Kidney epithelial cell (primary cell): ENCODE measurements at regions not wholly inside any gene's neighbourhood (a gene's known extent, or its start where the extent isn't known, plus 50 kb on each side); places are given as distances from the start of the nearest gene placed in this dataset.
"Not testable (repeated sequence)": the region's sequence is repeated elsewhere in the genome, so short reads cannot be mapped to it uniquely, and the experiment has no call there.

ENCODE experiments used
- DNase-seq: peaks from one replicate; pipeline ENCODE4 v3.0.0-alpha.2; 2010; ENCODE audit warnings: low read depth
- H3K27me3 ChIP-seq: 2 replicates; pipeline ENCODE4 v1.6.0; 2011; ENCODE audit warnings: low read length; ENCODE audit not compliant: control insufficient read depth, insufficient read depth
- H3K36me3 ChIP-seq: 2 replicates; pipeline ENCODE4 v1.5.1; 2011; ENCODE audit warnings: low read length; ENCODE audit not compliant: control insufficient read depth, insufficient read depth
- H3K4me3 ChIP-seq: 2 replicates; pipeline ENCODE4 v1.5.1; 2011; ENCODE audit warnings: low read depth, mild to moderate bottlenecking, control low read depth, low read length
- TF ChIP-seq, protein P1 (sequence below): IDR thresholded peaks from 2 replicates; pipeline ENCODE4 v1.5.1; 2011; ENCODE audit warnings: mild to moderate bottlenecking, moderate library complexity, low read length, control low read depth, inconsistent platforms; ENCODE audit not compliant: insufficient read depth, poor library complexity, severe bottlenecking

DNA sequence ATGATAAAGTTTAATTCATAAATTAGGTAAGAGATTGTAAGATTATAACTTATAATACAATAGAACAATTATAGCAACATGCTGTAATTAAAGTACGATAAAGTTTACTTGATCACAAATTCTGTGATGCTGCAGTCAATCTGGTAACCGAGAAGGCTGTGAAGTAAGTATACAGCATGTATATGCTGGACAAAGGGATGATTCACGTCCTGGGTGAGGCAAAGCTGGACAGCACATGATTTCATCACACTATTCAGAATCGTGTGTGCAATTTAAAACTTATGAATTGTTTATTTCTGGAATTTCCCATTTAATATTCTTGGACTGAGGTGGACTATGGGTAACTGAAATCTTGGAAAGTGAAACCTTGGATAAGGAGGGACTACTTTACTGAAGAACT is 522.2 kb upstream of the CNTNAP5 start:
- Histone ChIP-seq H3K36me3 (no peaks in the 10 kb centered on the region), H3K27me3 (no peaks in the 10 kb centered on the region), H3K4me3 (no peak overlapping the region)
- no peak for DNase-seq
- TF ChIP-seq, protein P1, sequence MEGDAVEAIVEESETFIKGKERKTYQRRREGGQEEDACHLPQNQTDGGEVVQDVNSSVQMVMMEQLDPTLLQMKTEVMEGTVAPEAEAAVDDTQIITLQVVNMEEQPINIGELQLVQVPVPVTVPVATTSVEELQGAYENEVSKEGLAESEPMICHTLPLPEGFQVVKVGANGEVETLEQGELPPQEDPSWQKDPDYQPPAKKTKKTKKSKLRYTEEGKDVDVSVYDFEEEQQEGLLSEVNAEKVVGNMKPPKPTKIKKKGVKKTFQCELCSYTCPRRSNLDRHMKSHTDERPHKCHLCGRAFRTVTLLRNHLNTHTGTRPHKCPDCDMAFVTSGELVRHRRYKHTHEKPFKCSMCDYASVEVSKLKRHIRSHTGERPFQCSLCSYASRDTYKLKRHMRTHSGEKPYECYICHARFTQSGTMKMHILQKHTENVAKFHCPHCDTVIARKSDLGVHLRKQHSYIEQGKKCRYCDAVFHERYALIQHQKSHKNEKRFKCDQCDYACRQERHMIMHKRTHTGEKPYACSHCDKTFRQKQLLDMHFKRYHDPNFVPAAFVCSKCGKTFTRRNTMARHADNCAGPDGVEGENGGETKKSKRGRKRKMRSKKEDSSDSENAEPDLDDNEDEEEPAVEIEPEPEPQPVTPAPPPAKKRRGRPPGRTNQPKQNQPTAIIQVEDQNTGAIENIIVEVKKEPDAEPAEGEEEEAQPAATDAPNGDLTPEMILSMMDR = no peak

DNA sequence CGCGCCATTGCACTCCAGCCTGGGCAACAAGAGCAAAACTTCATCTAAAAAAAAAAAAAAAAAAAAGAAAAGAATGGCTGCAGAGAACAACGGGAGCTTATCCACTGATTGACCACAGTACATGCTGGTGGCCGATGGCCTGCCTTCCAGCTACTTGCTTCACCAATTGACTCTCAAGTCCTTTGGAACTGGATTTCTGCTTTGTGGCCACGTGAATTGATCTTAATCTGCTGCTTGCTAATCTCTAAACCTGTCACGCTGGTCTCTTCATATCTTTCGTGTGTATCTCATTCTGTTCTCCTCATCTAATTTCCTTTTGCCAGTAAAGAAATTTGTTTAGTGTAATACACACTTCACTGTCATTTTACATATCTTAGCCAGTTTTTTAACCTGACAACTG is 512.5 kb upstream of the CNTNAP5 start:
- TF ChIP-seq, protein P1 = no peak
- Histone ChIP-seq H3K4me3 (no peak overlapping the region), H3K27me3 (no peaks in the 10 kb centered on the region), H3K36me3 (no peaks in the 10 kb centered on the region)
- DNase-seq = no peak

DNA sequence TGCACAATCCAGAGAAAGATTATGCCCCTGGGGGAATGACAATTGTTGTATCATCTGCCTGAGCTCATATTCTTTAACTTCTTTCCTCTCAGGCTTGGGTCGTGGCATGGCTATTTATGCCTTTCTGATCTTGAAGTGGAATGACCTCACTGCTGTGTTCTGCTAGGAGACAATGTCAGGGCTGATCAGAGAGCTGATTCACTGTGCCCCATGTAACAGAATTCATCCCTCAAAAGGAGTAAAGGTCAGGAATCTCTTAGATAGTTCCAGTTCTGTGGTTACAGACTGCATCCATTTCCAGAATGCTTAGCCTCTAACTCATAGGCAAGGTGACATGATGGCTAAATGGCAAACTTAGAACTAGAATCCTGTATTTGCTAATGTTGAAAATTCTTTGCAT is 511.7 kb upstream of the CNTNAP5 start:
- no peak overlapping the region for H3K4me3 ChIP-seq
- H3K36me3 ChIP-seq = no peaks in the 10 kb centered on the region
- DNase-seq = no peak
- no peaks in the 10 kb centered on the region for H3K27me3 ChIP-seq
- TF ChIP-seq, protein P1 = no peak

DNA sequence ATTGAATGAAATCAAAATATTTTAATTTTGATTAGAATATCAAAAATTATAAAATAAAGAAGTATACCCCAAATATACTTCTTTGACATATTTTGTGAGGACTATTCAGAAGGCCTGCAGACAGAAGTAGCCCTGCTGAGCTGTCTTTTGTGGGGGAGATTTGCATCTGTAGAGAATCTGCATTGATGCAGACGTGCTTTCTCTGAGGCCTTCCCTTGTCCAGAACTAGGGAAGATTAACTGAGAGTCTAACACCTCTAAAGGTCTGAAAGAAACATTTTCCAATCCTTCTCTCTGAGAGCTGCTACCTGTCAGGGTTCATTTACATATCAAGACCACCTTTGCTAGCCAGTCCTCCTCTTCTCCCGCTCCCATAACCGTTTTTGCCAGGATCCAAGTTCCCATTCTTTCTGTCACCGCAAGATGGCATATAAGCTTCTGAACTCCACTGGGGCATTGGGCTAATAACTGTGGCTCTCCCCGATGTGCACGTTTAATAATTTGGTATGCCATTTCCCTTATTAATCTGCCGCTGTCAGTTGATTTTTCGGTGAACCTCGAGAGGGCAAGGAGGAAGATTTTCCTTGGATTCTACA is 510.4 kb upstream of the CNTNAP5 start:
- no peaks in the 10 kb centered on the region for H3K36me3 ChIP-seq
- no peak for DNase-seq
- TF ChIP-seq, protein P1 = no peak
- no peaks in the 10 kb centered on the region for H3K27me3 ChIP-seq
- H3K4me3 ChIP-seq = no peak overlapping the region

DNA sequence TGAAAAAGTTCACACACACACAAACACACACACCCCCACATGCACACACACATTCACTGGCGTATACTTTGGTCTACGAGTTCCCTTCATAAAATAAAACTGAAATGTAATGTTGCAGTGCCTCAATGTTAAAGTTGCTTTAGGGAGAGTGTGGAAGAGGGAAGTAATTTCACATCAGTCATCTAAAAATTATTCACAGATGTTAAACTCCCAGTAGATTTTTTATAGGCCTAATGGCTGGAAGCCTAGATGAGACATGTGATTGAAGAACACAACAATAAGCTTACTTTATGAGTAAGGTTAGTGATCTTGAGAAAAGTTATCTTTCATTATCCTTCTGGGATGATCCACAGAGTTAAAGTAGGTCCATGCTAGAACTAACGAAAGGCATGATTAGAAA is 506.7 kb upstream of the CNTNAP5 start:
- TF ChIP-seq, protein P1 = no peak

DNA sequence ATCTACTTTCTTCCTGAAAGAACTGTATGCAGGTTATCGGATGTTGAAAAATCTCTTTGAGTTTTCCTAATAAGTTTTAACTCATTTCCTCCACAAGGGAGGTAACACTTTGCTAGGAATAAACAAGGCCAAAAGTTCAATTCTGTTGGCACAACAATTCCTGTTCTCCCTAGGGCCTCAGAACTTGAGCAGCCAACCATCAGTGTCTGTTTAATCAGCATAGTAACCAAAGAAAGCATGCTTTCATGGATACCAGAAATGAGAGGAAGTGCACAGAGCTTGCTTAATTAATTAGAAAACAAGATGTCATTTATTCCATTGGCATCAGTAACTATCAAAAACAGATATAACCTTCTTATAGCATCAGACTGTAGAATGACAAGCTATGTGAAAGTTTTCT is 503.2 kb upstream of the CNTNAP5 start:
- Histone ChIP-seq H3K4me3 (no peak overlapping the region), H3K27me3 (no peaks in the 10 kb centered on the region), H3K36me3 (no peaks in the 10 kb centered on the region)
- no peak for DNase-seq
- TF ChIP-seq, protein P1 = no peak

More for the DNA sequence above, 506.7 kb upstream of the CNTNAP5 start:
- no peaks in the 10 kb centered on the region for H3K27me3 ChIP-seq
- DNase-seq = no peak
- no peaks in the 10 kb centered on the region for H3K36me3 ChIP-seq
- no peak overlapping the region for H3K4me3 ChIP-seq

DNA sequence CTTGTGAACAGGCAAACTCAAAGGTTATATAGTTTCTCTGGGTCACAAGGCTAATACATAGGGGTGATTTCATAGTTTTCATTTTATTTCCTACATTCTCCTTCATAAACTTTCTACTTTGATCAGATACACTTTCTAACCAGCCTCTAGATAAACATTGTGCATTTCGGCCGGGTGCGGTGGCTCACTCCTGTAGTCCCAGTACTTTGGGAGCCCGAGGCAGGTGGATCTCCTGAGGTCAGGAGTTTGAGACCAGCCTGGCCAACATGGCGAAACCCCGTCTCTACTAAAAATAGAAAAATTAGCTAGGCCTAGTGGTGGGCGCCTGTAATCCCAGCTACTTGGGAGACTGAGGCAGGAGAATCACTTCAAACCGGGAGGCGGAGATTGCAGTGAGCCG is 502.6 kb upstream of the CNTNAP5 start:
- H3K27me3 ChIP-seq, DNase-seq, H3K4me3 ChIP-seq, H3K36me3 ChIP-seq: not testable (repeated sequence)
